Myocyte (in vitro differentiated cells): ENCODE measurements at regions not wholly inside any gene's neighbourhood (a gene's known extent, or its start where the extent isn't known, plus 50 kb on each side); places are given as distances from the start of the nearest gene placed in this dataset.

Experiments
- DNase-seq: peaks from one replicate; pipeline ENCODE4 v3.0.0-alpha.2; 2012; ENCODE audit warnings: low read depth

GRCh38 chr18:78682716-78683115, 296.9 kb upstream of the SALL3 start:
- no peak for DNase-seq

GRCh38 chr18:78683191-78684010, 296.2 kb upstream of the SALL3 start:
- DNase-seq = no peak

GRCh38 chr18:78685250-78685979, 294.2 kb upstream of the SALL3 start:
- DNase-seq = no peak

GRCh38 chr18:78685980-78686530, 293.6 kb upstream of the SALL3 start:
- DNase-seq = no peak

- no peak for DNase-seq
Measured at GRCh38 chr18:78686976-78687685, 292.5 kb upstream of the SALL3 start.

- no peak for DNase-seq
Measured at GRCh38 chr18:78687736-78688135, 291.9 kb upstream of the SALL3 start.

GRCh38 chr18:78688249-78688648, 291.4 kb upstream of the SALL3 start:
- DNase-seq = no peak

GRCh38 chr18:78688916-78689315, 290.7 kb upstream of the SALL3 start:
- no peak for DNase-seq

GRCh38 chr18:78689606-78690005, 290.0 kb upstream of the SALL3 start:
- DNase-seq = no peak

GRCh38 chr18:78692105-78692504, 287.5 kb upstream of the SALL3 start:
- no peak for DNase-seq

GRCh38 chr18:78693429-78693828, 286.2 kb upstream of the SALL3 start:
- DNase-seq = no peak

- DNase-seq = no peak
Measured at GRCh38 chr18:78696698-78697435, 282.8 kb upstream of the SALL3 start.

- DNase-seq = no peak
Measured at GRCh38 chr18:78697446-78697845, 282.2 kb upstream of the SALL3 start.

- DNase-seq = no peak
Measured at GRCh38 chr18:78698914-78699313, 280.7 kb upstream of the SALL3 start.

GRCh38 chr18:78699499-78699898, 280.1 kb upstream of the SALL3 start:
- DNase-seq = no peak

- no peak for DNase-seq
Measured at GRCh38 chr18:78701771-78702396, 277.7 kb upstream of the SALL3 start.

- no peak for DNase-seq
Measured at GRCh38 chr18:78703291-78703690, 276.3 kb upstream of the SALL3 start.

GRCh38 chr18:78704971-78705461, 274.6 kb upstream of the SALL3 start:
- no peak for DNase-seq

- DNase-seq = no peak
Measured at GRCh38 chr18:78709261-78709809, 270.3 kb upstream of the SALL3 start.

- DNase-seq = no peak
Measured at GRCh38 chr18:78711316-78711715, 268.3 kb upstream of the SALL3 start.
